Neuron (in vitro differentiated cells): ENCODE measurements at regions not wholly inside any gene's neighbourhood (a gene's known extent, or its start where the extent isn't known, plus 50 kb on each side); places are given as distances from the start of the nearest gene placed in this dataset.

Experiments used
- H2AFZ ChIP-seq: one replicate; pipeline ENCODE4 v1.6.1; 2013; ENCODE audit warnings: low read depth, mild to moderate bottlenecking, inconsistent platforms, low read length, moderate library complexity
- H3K27me3 ChIP-seq: one replicate; pipeline ENCODE4 v1.6.1; 2013; ENCODE audit warnings: low read length; ENCODE audit not compliant: insufficient read depth
- H3K36me3 ChIP-seq: one replicate; pipeline ENCODE4 v1.6.1; 2013; ENCODE audit warnings: low read length; ENCODE audit not compliant: insufficient read depth
- H3K4me1 ChIP-seq: one replicate; pipeline ENCODE4 v1.6.1; 2013; ENCODE audit warnings: low read length; ENCODE audit not compliant: insufficient read depth
- H3K4me3 ChIP-seq: 2 replicates; pipeline ENCODE4 v1.5.1; 2013; ENCODE audit warnings: mild to moderate bottlenecking, low read length, moderate library complexity
- H3K9me3 ChIP-seq: one replicate; pipeline ENCODE4 v1.6.1; 2013; ENCODE audit warnings: low read length

GRCh38 chr7:121448429-121448828 is 52.3 kb upstream of the FAM3C start:
- Histone ChIP-seq H3K27me3 (no peaks in the 10 kb centered on the region), H3K36me3 (no peaks in the 10 kb centered on the region), H3K4me3 (no peak overlapping the region), H2AFZ (no peak overlapping the region), H3K9me3 (no peaks in the 10 kb centered on the region), H3K4me1 (no peaks in the 10 kb centered on the region)

GRCh38 chr7:121447911-121448300 is 51.8 kb upstream of the FAM3C start:
- Histone ChIP-seq H2AFZ (peak overlapping the region; percentile 36), H3K9me3 (no peaks in the 10 kb centered on the region), H3K4me3 (no peak overlapping the region), H3K4me1 (no peaks in the 10 kb centered on the region), H3K36me3 (no peaks in the 10 kb centered on the region), H3K27me3 (no peaks in the 10 kb centered on the region)

- H3K9me3 ChIP-seq, result no peaks in the 10 kb centered on the region
- peak overlapping the region; percentile 36 for H2AFZ ChIP-seq
- H3K27me3 ChIP-seq, result no peaks in the 10 kb centered on the region
- no peaks in the 10 kb centered on the region for H3K36me3 ChIP-seq
- no peak overlapping the region for H3K4me3 ChIP-seq
- H3K4me1 ChIP-seq, result no peaks in the 10 kb centered on the region
Observed at GRCh38 chr7:121447243-121447910, 51.3 kb upstream of the FAM3C start.

GRCh38 chr7:121446526-121446925 is 50.4 kb upstream of the FAM3C start:
- H2AFZ ChIP-seq, result no peak overlapping the region
- H3K4me3 ChIP-seq, result no peak overlapping the region
- no peaks in the 10 kb centered on the region for H3K36me3 ChIP-seq

More at GRCh38 chr7:121446526-121446925, 50.4 kb upstream of the FAM3C start:
- H3K27me3 ChIP-seq, result no peaks in the 10 kb centered on the region
- H3K4me1 ChIP-seq, result no peaks in the 10 kb centered on the region
- no peaks in the 10 kb centered on the region for H3K9me3 ChIP-seq
